ENCODE measurements at regions not wholly inside any gene's neighbourhood (a gene's known extent, or its start where the extent isn't known, plus 50 kb on each side); places are given as distances from the start of the nearest gene placed in this dataset.

- no peak for DNase-seq
Measured at GRCh38 chr6:164130585-164130984, 716.1 kb downstream of the QKI start.

GRCh38 chr6:164130151-164130550 is 715.6 kb downstream of the QKI start:
- no peak for DNase-seq

- DNase-seq: no peak
Measured at GRCh38 chr6:164129218-164129617, 714.7 kb downstream of the QKI start.

GRCh38 chr6:164128101-164128500 is 713.6 kb downstream of the QKI start:
- DNase-seq: no peak

GRCh38 chr6:164124986-164125385 is 710.5 kb downstream of the QKI start:
- no peak for DNase-seq

- no peak for DNase-seq
Measured at GRCh38 chr6:164124473-164124872, 710.0 kb downstream of the QKI start.

- no peak for DNase-seq
Measured at GRCh38 chr6:164122109-164122508, 707.6 kb downstream of the QKI start.

- DNase-seq: no peak
Measured at GRCh38 chr6:164121527-164121926, 707.0 kb downstream of the QKI start.

GRCh38 chr6:164114651-164115050 is 700.1 kb downstream of the QKI start:
- DNase-seq: no peak

GRCh38 chr6:164114051-164114450 is 699.5 kb downstream of the QKI start:
- DNase-seq: no peak

GRCh38 chr6:164113637-164114036 is 699.1 kb downstream of the QKI start:
- DNase-seq: no peak

GRCh38 chr6:164109770-164110140 is 695.2 kb downstream of the QKI start:
- DNase-seq: no peak

GRCh38 chr6:164108869-164109769 is 694.6 kb downstream of the QKI start:
- DNase-seq: peak; percentile 34 to 50

GRCh38 chr6:164108092-164108491 is 693.6 kb downstream of the QKI start:
- no peak for DNase-seq

- no peak for DNase-seq
Measured at GRCh38 chr6:164107297-164107995, 692.9 kb downstream of the QKI start.

- no peak for DNase-seq
Measured at GRCh38 chr6:164106345-164106769, 691.8 kb downstream of the QKI start.

- DNase-seq: no peak
Measured at GRCh38 chr6:164105705-164106104, 691.2 kb downstream of the QKI start.

GRCh38 chr6:164104432-164104831 is 689.9 kb downstream of the QKI start:
- DNase-seq: no peak

GRCh38 chr6:164102693-164103092 is 688.2 kb downstream of the QKI start:
- no peak for DNase-seq

GRCh38 chr6:164101859-164102258 is 687.3 kb downstream of the QKI start:
- DNase-seq: no peak

- no peak for DNase-seq
Measured at GRCh38 chr6:164099269-164099865, 684.8 kb downstream of the QKI start.

GRCh38 chr6:164098857-164099267 is 684.3 kb downstream of the QKI start:
- no peak for DNase-seq

GRCh38 chr6:164097551-164098398 is 683.3 kb downstream of the QKI start:
- no peak for DNase-seq
